ENCODE measurements at regions not wholly inside any gene's neighbourhood (a gene's known extent, or its start where the extent isn't known, plus 50 kb on each side); places are given as distances from the start of the nearest gene placed in this dataset.
"Not testable (repeated sequence)": the region's sequence is repeated elsewhere in the genome, so short reads cannot be mapped to it uniquely, and the experiment has no call there.

- DNase-seq, result no peak
Observed at GRCh38 chr6:56837322-56837894, 117.5 kb upstream of the BEND6 start.

GRCh38 chr6:56835612-56836011 lies 119.3 kb upstream of the BEND6 start:
- DNase-seq, result no peak

GRCh38 chr6:56833873-56834272 lies 121.0 kb upstream of the BEND6 start:
- no peak for DNase-seq

- DNase-seq, result no peak
Observed at GRCh38 chr6:56833127-56833791, 121.6 kb upstream of the BEND6 start.

- DNase-seq, result no peak
Observed at GRCh38 chr6:56832225-56832624, 122.7 kb upstream of the BEND6 start.

- DNase-seq, result no peak
Observed at GRCh38 chr6:56831334-56831733, 123.6 kb upstream of the BEND6 start.

- no peak for DNase-seq
Observed at GRCh38 chr6:56827908-56828649, 126.8 kb upstream of the BEND6 start.

GRCh38 chr6:56824431-56824830 lies 130.5 kb upstream of the BEND6 start:
- not testable (repeated sequence) for DNase-seq

- no peak for DNase-seq
Observed at GRCh38 chr6:56821005-56821432, 133.9 kb upstream of the BEND6 start.

- DNase-seq, result no peak
Observed at GRCh38 chr6:56820060-56820459, 134.8 kb upstream of the BEND6 start.

GRCh38 chr6:56819604-56820003 lies 135.3 kb upstream of the BEND6 start:
- DNase-seq, result no peak

GRCh38 chr6:56816370-56816769 lies 138.5 kb upstream of the BEND6 start:
- DNase-seq, result no peak

GRCh38 chr6:56815436-56815835 lies 139.5 kb upstream of the BEND6 start:
- no peak for DNase-seq

GRCh38 chr6:56814802-56815201 lies 140.1 kb upstream of the BEND6 start:
- no peak for DNase-seq

- no peak for DNase-seq
Observed at GRCh38 chr6:56814308-56814707, 140.6 kb upstream of the BEND6 start.

- DNase-seq, result not testable (repeated sequence)
Observed at GRCh38 chr6:56812851-56813250, 142.1 kb upstream of the BEND6 start.

GRCh38 chr6:56808871-56809359 lies 146.0 kb upstream of the BEND6 start:
- no peak for DNase-seq

GRCh38 chr6:56807989-56808337 lies 146.9 kb upstream of the BEND6 start:
- no peak for DNase-seq

- no peak for DNase-seq
Observed at GRCh38 chr6:56807326-56807988, 147.4 kb upstream of the BEND6 start.

GRCh38 chr6:56806368-56806767 lies 148.5 kb upstream of the BEND6 start:
- no peak for DNase-seq

GRCh38 chr6:56804996-56805395 lies 149.9 kb upstream of the BEND6 start:
- no peak for DNase-seq

- no peak for DNase-seq
Observed at GRCh38 chr6:56803594-56803993, 151.3 kb upstream of the BEND6 start.

GRCh38 chr6:56802584-56802983 lies 152.3 kb upstream of the BEND6 start:
- DNase-seq, result no peak

GRCh38 chr6:56799989-56800388 lies 154.9 kb upstream of the BEND6 start:
- DNase-seq, result no peak

Data from activated CD4-positive, alpha-beta T cell treated with anti-CD3 and anti-CD28 coated beads, Interleukin-10, Interleukin-2, amounts not matched to agents 100 ng/mL and 50 ng/mL, durations not matched to agents 16 hours and 8 hours (primary cell).